ENCODE measurements at regions not wholly inside any gene's neighbourhood (a gene's known extent, or its start where the extent isn't known, plus 50 kb on each side); places are given as distances from the start of the nearest gene placed in this dataset.

DNA sequence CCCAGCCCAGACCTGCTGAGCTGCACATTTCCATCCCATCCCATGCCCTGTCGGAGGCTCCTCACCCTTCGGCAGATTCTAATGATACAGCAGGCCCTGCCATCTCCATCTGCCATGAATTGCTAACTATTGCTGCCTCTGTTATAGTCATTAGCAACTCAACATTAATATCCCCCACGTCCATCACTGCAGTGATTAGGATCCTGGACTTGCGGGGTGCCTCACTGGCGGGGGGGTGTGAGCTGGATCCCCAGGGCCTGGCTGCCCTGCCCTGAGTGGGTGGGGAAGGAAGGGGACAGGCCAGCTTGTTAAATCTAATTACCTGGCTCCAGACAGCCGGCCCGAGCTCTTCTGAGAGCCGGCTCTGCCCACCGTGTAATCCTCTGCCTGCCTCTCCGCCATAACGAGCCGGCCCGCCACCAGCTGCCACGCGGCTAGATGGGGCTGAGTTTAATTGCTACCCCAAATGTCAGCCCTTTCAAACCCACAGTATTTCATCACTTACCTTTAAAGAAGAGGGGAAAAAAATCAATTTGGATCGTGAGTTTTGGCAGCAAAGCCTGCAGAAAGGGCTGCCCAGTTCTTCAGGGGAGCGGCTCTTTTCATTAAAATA lies 227.3 kb upstream of the CSF3R start:
- H3K4me3 ChIP-seq (ENCODE audit: low read length) = no peak overlapping the region
- no peak for DNase-seq (ENCODE audit: low read depth)
- TF ChIP-seq, protein P1, sequence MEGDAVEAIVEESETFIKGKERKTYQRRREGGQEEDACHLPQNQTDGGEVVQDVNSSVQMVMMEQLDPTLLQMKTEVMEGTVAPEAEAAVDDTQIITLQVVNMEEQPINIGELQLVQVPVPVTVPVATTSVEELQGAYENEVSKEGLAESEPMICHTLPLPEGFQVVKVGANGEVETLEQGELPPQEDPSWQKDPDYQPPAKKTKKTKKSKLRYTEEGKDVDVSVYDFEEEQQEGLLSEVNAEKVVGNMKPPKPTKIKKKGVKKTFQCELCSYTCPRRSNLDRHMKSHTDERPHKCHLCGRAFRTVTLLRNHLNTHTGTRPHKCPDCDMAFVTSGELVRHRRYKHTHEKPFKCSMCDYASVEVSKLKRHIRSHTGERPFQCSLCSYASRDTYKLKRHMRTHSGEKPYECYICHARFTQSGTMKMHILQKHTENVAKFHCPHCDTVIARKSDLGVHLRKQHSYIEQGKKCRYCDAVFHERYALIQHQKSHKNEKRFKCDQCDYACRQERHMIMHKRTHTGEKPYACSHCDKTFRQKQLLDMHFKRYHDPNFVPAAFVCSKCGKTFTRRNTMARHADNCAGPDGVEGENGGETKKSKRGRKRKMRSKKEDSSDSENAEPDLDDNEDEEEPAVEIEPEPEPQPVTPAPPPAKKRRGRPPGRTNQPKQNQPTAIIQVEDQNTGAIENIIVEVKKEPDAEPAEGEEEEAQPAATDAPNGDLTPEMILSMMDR (conservative IDR thresholded peaks at IDR 0.05; ENCODE audit: low read length) = no peak

DNA sequence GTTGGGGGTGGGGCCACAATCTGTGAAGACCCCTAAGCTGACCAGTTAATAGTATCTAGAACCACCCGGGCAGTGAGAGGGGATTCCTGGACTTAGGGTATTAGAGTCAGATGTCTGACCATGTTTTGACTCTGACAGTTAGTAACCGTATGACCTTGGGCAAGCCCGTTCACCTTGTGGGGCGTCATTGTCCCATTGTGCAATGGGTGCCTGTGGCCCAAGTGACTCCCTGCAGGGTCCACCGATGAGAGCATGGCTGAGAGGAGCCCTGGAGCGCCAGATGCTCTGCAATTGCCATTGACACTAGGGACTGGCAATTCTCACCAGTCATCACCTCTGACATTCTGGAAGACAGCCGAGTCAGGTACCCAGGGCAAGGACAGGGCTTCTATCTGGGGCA lies 225.9 kb upstream of the CSF3R start:
- H3K4me3 ChIP-seq (ENCODE audit: low read length) = no peak overlapping the region
- TF ChIP-seq, protein P1 (conservative IDR thresholded peaks at IDR 0.05; ENCODE audit: low read length) = no peak
- DNase-seq (ENCODE audit: low read depth) = no peak

DNA sequence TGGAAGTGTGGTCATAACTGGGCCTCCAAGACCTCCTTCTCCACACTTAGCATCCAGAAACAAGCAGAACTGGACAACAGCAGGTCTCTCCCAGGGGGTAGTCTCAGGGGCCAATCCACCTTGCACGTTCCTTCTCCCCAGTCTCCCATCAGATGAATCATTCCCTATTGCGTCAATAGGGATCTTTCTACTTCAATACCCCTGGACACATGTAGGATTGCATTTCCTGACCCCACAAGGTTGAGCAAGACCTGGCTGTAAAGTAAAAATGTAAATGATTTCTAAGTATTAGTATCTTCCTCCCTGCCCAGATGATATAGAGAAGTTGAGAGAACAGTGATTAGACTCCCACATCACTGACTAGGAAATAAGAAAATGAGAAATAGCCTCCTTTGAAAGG lies 224.5 kb upstream of the CSF3R start:
- no peak overlapping the region for H3K4me3 ChIP-seq (ENCODE audit: low read length)
- DNase-seq (ENCODE audit: low read depth) = no peak
- TF ChIP-seq, protein P1 (conservative IDR thresholded peaks at IDR 0.05; ENCODE audit: low read length) = no peak

DNA sequence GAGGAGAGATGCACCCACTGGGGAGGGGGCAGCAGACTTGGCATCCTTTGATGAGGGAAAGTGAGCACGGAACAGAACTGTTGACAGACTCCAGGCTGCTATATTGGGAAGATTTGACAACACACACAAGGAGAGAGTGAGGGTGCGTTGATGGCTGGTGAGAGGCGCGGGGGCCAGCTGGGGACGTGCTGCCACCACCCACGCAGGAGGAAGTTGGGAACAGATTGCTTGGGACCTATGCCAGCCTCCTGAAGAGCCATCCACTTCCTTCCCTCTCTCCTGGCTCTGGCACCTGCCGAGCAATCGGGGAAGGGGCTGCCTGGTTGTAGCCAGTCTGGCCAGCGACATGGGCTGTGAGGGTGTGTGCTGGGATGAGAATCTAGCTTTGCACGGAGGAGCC lies 223.7 kb upstream of the CSF3R start:
- DNase-seq (ENCODE audit: low read depth) = no peak
- H3K4me3 ChIP-seq (ENCODE audit: low read length) = no peak overlapping the region
- TF ChIP-seq, protein P1 (conservative IDR thresholded peaks at IDR 0.05; ENCODE audit: low read length) = no peak

DNA sequence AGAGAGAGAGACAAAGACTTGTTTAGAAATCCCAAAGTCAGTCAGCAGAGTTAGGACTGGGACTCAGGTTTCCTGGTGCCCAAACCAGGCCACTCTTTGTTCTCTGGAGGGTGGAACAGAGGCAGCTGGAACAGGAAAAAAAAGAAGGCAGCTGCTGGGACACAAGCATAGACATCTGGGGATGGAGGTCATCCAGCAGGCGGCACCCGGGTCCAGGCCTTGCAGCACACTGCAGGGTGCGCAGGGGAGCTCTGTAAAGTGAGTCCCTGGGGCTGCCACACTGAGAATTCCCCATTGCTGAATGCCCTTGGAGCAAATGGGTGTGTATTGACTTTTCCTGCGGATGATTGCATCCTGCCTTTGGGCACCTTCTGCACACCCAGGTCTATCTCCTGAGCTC lies 222.9 kb upstream of the CSF3R start:
- H3K4me3 ChIP-seq (ENCODE audit: low read length) = no peak overlapping the region
- DNase-seq (ENCODE audit: low read depth) = no peak
- TF ChIP-seq, protein P1 (conservative IDR thresholded peaks at IDR 0.05; ENCODE audit: low read length) = no peak

DNA sequence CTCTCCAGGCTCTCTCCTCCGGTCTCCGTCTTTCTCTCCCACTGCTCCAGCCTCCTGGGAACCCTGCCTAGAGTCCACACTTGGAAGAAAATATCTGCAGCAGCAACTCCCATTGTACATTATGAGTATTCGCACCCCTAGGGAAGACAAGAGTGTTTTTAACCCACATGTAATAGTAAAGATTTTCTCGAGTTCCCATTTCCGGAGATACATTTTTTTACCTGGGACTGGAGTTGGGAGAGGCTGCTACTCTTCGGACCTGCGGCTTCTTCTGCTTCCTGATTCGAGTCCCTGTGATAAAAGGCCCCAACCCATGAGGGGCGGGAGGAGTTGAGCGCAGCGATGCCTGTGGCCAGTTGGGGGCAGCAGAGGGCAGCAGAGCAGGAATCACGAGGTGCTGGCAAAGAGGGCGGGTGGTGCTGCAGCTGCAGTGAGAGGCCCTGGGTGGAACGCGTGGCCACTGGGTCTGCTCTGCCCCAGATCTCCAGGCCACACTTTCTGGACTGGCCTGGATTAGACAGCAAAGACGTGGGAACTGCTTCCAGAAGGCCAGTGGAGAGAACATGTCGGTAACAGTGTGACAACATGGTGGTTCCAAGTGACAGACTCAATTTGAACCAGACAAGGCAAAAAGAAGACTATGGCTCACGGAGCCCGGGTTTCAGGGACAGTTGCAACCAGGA lies 221.0 kb upstream of the CSF3R start:
- DNase-seq (ENCODE audit: low read depth) = peak; percentile 46
- no peak overlapping the region for H3K4me3 ChIP-seq (ENCODE audit: low read length)
- TF ChIP-seq, protein P1 (conservative IDR thresholded peaks at IDR 0.05; ENCODE audit: low read length) = peak; percentile 75

DNA sequence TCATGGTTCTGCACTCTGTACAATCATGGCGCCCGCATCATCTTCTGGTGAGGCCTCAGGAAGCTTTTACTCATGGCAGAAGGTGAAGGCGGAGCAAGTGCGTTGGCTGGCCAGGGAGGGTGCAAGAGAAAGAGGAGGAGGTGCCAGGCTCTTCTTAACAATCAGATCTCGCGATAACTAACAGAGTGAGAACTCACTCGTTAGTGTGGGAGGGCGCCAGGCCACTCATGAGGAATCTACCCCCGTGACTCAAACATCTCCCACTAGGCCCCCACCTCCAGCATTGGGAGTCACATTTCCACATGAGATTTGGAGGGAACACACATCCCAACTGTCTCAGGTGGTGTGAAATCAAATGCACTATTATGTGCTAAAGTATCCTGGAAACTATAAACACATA lies 220.2 kb upstream of the CSF3R start:
- TF ChIP-seq, protein P1 (conservative IDR thresholded peaks at IDR 0.05; ENCODE audit: low read length) = no peak
- DNase-seq (ENCODE audit: low read depth) = no peak
- H3K4me3 ChIP-seq (ENCODE audit: low read length) = no peak overlapping the region
